GM03348 (cell line): ENCODE measurements at regions not wholly inside any gene's neighbourhood (a gene's known extent, or its start where the extent isn't known, plus 50 kb on each side); places are given as distances from the start of the nearest gene placed in this dataset.
"Not testable (repeated sequence)": the region's sequence is repeated elsewhere in the genome, so short reads cannot be mapped to it uniquely, and the experiment has no call there.

Source experiments
- DNase-seq: peaks from one replicate; pipeline ENCODE4 v3.0.0; 2012; ENCODE audit warnings: low spot score

DNA sequence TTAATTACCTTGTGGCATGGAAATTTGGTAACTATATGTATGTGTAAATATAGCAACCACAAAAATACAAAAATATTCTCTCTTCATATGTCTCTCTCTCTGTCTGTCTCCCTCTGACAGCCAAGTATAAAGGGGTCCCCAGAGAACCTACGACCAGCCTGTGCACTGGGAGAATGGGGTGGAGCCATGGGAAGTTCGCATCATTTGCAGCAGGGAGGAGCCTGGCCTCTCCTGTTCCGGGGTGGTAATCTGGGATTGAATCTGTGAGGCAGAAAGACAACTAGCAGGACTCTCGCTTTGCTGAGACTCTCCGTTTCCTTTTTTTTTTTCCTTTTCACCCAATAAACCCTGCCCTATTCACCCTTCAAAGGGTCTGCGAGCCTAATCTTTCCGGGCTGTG lies 1109.1 kb downstream of the HACE1 start:
- DNase-seq = no peak

DNA sequence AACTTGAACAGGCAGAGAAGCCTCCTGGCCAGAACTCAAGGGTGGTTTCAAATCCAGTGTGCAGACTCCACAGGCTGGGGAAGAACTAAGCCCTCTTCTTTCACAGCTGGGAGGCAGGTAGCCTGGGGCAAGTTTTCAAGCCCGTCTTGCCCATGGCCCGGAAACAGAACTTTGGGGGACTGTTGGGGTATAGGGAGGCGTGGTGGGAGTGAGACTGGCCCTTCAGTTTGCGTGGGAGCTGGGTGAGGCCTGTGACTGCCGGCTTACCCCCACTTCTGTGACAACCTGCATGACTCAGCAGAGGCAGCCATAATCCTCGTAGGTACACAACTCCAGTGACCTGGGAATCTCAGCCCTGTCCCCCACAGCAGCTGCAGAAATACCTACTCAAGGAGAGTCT lies 1125.7 kb downstream of the HACE1 start:
- DNase-seq = no peak

GRCh38 chr6:103729658-103730057 lies 1130.1 kb downstream of the HACE1 start:
- DNase-seq = no peak

DNA sequence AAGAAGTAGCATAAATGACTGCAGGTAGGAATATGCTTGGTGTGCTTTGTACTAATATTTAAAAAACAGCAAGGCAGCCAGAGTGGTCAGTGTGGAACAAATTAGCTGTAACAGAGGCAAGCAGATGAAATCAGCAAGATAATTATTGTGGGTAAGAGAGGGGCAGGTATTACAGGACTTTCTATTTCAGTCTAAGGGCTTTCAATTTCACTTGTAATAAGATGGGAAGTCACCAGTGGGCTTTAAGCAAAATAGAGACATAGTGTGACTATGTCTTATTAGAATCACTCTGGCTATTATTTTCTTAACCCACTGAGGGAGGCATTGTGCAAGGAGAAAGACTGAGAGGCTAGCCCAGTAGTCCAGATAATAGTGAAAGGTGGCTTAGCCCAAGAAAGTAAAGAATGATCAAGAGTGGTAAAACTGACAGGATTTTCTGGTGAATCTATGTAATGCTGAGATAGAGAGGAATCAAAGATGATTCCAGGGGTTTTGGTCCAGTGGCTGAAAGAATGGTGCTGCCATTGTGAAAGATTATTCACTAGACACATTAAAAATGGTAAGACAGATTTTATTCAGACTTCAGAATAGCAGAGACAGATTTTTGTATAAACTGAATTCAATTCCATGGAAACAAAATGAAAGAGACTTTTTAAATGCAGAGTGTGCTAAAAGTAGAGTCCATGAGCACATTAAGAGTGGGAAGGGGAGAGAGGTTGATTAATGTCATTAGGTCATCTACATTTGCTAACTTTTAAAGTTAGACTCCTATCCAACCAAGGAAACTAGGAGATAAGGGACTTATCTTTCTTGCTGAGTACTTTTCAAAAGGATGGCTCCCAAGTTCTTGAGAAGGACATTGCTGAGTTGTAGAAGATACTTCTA lies 1136.0 kb downstream of the HACE1 start:
- DNase-seq = no peak

GRCh38 chr6:103722683-103723082 lies 1137.0 kb downstream of the HACE1 start:
- no peak for DNase-seq

DNA sequence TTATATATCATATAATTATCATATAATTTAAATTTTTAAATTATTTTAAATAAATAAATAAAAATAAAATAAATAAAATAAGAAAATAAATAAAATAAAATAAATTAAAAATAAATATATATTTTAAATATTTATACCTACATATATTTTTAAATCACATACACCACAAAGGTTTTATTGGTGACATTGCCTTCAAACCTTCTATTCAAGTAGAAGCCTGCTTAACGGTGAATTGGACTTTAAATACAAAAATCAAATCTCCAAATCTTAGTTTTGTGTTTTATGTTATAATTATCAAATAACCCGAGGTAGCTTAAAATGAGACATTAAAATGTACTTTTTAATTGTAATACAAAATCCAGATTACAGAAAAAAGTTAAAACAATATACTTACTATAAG lies 1137.8 kb downstream of the HACE1 start:
- DNase-seq = no peak

GRCh38 chr6:103720393-103720792 lies 1139.3 kb downstream of the HACE1 start:
- DNase-seq = no peak

GRCh38 chr6:103719545-103719944 lies 1140.2 kb downstream of the HACE1 start:
- no peak for DNase-seq

DNA sequence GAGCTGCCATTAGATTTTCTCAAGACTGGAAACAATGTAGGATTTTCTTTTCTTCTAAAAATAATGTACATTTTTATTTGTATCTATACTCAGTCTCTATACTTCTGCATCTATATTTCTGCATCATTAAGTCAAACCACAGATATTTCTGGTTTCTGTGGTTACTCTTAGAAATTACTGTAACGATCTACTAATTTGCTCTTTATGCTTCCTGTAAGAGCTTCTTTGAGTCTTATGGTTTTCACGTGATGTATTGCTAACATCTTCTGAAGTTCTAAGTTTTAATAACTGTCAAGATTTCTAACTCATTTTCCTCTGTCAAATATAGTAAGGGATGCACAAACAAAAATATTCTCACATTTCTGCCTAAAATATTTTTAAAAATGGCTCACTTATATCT lies 1144.5 kb downstream of the HACE1 start:
- DNase-seq = no peak

- not testable (repeated sequence) for DNase-seq
These were observed 1150.5 kb downstream of the HACE1 start for GRCh38 chr6:103709236-103709635.

GRCh38 chr6:103707596-103708325 lies 1152.0 kb downstream of the HACE1 start:
- DNase-seq = no peak

GRCh38 chr6:103699769-103700168 lies 1160.0 kb downstream of the HACE1 start:
- no peak for DNase-seq

DNA sequence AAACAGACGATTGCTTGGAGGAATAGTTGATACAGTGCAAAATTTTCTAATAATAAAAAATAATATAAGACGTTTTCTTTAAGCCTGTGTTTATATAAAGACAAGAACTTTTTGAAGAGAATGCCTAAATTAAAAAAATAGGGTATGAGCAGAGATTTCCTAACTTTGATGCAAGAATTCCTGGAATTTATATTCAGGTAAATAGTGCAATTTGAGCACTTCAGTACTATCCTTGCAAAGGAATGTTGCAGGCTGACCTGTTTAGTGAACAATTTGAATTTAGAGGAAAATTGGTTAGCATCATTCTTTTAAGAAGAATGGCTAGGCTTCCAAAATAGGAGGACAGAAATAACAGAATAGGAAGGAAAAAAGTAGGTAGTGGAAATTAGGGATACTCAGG lies 1172.3 kb downstream of the HACE1 start:
- DNase-seq = no peak

DNA sequence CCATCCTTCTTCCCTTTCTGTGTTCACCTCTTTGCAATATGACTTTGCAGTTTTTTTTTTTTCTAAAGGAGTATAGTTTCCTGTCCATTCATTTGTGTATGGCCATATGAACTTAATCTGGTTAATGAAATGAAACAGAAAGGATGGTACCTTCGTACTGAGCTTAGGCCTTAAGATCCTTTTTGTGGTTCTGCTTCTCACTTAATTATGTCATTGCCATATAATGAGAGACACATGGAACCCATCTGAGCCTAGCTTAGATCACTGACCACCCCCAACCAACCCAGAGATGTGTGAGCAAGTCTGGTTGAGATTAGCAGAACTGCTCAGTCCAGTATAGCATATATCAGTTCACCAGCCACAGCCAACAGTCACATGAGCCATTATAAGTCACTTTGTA lies 1179.6 kb downstream of the HACE1 start:
- DNase-seq = no peak

DNA sequence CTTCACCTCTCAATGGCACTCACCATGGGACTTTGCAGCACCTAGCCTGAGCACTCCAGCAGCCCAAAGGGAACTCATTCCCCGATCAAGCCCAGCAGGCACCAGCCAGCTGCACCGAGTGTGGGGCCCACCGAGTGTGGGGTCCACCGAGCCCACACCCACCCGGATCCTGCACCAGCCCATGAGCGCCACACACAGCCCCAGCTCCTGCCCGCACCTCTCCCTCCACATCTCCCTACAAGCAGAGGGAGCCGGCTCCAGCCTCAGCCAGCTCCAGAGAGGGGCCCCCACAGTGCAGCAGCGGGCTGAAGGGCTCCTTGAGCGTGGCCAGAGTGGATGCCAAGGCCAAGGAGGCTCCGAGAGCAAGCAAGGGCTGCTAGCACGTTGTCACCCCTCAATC lies 1182.4 kb downstream of the HACE1 start:
- no peak for DNase-seq

DNA sequence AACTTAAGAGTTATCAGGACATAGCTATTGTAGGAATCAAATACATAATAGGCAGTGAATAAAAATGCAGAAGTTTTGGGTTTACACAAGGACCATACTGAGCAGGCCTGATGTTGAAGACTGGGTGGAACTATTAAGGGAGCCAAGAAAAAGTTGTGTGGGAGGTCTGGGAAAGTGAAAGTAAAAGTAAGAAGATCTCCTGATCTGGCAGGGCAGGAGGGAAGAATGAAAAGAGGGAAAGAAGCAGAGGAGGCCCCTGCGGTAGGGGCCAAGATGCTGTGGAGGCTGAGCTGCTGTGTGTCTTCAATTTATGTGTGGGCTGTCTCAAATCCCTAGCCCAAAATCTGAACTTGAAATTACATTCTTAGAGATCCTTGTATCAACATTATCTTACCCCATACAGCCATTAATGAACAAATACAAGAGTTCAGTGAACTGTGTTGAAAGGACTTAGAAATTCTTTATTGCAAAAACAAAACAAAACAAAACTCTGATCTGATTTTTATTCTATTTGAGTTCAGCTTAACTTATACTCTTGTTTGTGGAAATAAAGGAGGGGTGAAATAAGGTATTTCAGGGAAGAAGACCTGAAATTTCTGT lies 1183.8 kb downstream of the HACE1 start:
- DNase-seq = no peak

DNA sequence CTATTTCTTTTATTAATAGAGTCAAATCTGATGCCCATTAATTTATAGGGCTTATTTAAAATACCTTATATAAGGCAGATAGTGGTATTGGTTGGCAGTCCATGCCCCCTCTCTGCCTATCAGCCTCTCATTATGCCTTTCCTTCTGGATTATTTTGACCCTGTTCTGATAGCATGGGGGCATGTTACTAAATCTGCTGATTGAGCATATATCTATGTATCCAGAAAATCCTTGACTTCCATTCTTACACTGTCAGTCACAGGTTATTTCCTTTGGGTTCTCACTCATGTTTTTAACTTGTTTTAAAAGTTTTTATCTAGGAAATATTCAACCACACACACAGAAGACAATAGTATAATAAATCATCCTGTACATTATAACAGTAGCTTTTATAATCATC lies 1184.9 kb downstream of the HACE1 start:
- no peak for DNase-seq

- DNase-seq = no peak
These were observed 1187.5 kb downstream of the HACE1 start for GRCh38 chr6:103672169-103672568.

- DNase-seq = no peak
These were observed 1230.1 kb downstream of the HACE1 start for GRCh38 chr6:103629613-103630012.

- DNase-seq = no peak
These were observed 1242.1 kb downstream of the HACE1 start for GRCh38 chr6:103617642-103618041.

- DNase-seq = no peak
These were observed 1272.0 kb downstream of the HACE1 start for GRCh38 chr6:103587722-103588121.

GRCh38 chr6:103578115-103578514 lies 1281.6 kb downstream of the HACE1 start:
- DNase-seq = no peak

DNA sequence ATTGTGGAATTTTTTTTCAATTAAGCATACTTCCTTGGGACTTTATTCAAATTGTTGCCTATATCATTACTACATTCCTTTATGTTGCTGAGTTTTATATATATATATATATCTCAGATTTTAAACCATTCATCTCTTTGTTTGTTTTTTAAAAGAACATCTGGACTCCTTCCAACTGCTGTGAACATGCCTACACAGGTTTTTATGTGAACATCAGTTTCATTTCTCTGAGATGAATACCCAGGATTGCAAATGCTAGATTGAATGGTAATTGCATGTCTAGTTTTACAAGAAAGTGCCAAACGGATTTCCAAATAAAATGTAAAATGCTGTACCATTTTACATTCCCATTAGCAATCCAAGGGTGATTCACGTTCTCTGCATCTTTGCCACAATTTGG lies 1289.3 kb downstream of the HACE1 start:
- no peak for DNase-seq
